Ishikawa (cell line): ENCODE measurements at regions not wholly inside any gene's neighbourhood (a gene's known extent, or its start where the extent isn't known, plus 50 kb on each side); places are given as distances from the start of the nearest gene placed in this dataset.
A peak's percentile ranks its signal among the peaks of the same experiment; 100 is the strongest.

Source experiments
- EP300 ChIP-seq: IDR thresholded peaks from 2 replicates; pipeline ENCODE4 v1.6.1; 2012; ENCODE audit warnings: borderline replicate concordance
- MAX ChIP-seq: IDR thresholded peaks from 2 replicates; pipeline ENCODE4 v1.6.1; 2012
- REST ChIP-seq: IDR thresholded peaks from 2 replicates; pipeline ENCODE4 v1.6.1; 2012; ENCODE audit warnings: low read depth, mild to moderate bottlenecking
- TAF1 ChIP-seq: IDR thresholded peaks from 2 replicates; pipeline ENCODE4 v1.6.1; 2012; ENCODE audit warnings: low read depth, mild to moderate bottlenecking

GRCh38 chr1:193321242-193321840, 134.9 kb upstream of the B3GALT2 start:
- peak; percentile 77; the same call in 1 of the 2 replicates for TF ChIP-seq EP300
- TF ChIP-seq MAX = no peak; the same call in 1 of the 2 replicates
- no peak for TF ChIP-seq TAF1
- TF ChIP-seq REST = no peak
